Upper lobe of left lung (tissue), 4 donors: ENCODE measurements at regions not wholly inside any gene's neighbourhood (a gene's known extent, or its start where the extent isn't known, plus 50 kb on each side); places are given as distances from the start of the nearest gene placed in this dataset.

Experiments
- CTCF ChIP-seq, 6 experiments: fragments of 450-650 bp in 4 of 6; fragments of 200-600 bp in 2 of 6; sonication (generic) in 2 of 6; IDR thresholded peaks; one replicate each; pipeline ENCODE4 v1.5.1; 2016 to 2019; ENCODE audit warnings: antibody characterized with exemption in 6 of 6
- EP300 ChIP-seq, 4 donors: sonication (generic); formaldehyde crosslinking; IDR thresholded peaks; one replicate each; pipeline ENCODE4 v1.5.1; 2017; ENCODE audit warnings: antibody characterized with exemption in 4 of 4, control low read depth in 2 of 4
- POLR2A ChIP-seq, 4 donors: fragments of 450-650 bp; IDR thresholded peaks; one replicate each; pipeline ENCODE4 v1.5.1; 2016 to 2017; ENCODE audit warnings: antibody characterized with exemption in 4 of 4, mild to moderate bottlenecking in 2 of 4

GRCh38 chr6:168874637-168875036 lies 379.0 kb downstream of the THBS2 start:
- no peak for TF ChIP-seq POLR2A (IDR thresholded peaks at IDR 0.05)
- TF ChIP-seq CTCF (IDR thresholded peaks at IDR 0.05): no peak
- no peak for TF ChIP-seq EP300 (IDR thresholded peaks at IDR 0.05)
